Fibroblast of skin of scalp (primary cell): ENCODE measurements at regions not wholly inside any gene's neighbourhood (a gene's known extent, or its start where the extent isn't known, plus 50 kb on each side); places are given as distances from the start of the nearest gene placed in this dataset.
"Not testable (repeated sequence)": the region's sequence is repeated elsewhere in the genome, so short reads cannot be mapped to it uniquely, and the experiment has no call there.

Experiments used
- DNase-seq: peaks from one replicate; pipeline ENCODE4 v3.0.0-alpha.2; 2013

DNA sequence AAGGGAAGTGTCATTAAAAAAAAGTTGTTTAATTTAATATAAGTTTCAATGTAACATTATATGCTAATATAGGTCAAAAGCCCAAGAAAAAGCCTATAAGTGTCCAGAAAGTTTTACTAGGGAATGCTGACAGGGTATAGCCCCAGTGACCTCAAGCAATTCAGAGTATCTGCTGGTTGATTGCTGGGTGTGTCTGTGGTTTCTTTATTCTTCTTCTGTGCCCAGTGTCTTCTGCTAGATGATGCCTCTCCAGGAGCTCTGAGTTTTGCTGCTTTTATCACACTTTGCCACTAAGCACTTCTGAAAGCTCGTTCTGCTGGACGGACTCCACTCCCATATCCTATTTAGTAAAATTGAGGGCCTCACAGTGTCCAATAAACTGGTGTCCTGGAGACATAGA lies 212.2 kb upstream of the NRG3 start:
- DNase-seq: no peak

DNA sequence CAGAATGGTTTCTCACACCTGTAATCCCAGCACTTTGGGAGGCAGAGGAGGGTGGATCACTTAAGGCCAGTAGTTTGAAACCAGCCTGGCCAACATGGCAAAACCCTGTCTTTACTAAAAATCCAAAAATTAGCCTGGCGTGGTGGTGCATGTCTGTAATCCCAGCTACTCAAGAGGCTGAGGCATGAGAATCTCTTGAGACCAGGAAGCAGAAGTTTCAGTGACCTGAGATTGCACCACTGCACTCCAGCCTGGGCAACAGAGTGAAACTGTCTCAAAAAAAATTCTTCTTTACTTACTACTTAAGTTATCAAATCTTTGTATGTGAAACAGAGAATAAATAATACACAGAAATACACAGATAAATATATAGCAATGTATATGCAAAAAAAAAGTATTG lies 210.2 kb upstream of the NRG3 start:
- DNase-seq: not testable (repeated sequence)

DNA sequence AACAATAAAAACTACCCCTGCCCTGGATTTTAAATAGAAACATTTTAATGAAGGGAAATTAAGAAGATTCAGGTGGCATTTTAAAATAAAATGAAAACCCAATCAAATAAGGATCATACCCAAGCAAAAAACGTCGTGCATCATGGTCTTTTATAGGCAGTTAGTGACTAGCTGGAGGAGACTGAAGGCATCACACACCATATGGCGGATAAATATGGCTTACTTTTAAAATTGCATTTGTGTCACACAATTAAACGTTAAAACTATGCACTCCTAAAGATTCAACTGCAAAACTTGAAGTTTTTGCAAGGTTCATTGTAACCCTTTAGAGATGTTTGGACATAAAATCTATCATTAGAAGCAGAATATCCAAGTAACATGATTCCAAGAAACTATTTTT lies 200.1 kb upstream of the NRG3 start:
- DNase-seq: no peak

DNA sequence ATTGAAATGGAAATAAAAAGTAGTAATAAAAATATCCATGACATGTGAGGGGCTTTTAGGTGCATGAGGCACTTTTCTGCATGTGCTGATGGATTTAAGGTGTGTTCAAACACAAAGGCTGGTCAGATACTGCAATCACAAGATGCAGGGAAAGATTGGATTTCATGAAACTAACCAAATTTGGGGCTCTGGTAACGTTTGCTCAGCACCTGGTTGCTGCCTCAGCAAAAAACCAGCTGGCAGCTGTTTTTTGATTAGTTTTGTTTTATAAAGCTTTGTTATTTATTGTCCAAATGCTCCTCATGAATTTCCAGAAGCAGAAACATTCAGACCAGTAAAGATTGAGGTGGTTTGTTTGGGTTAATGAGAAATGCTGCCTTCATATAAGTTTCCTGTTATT lies 195.7 kb upstream of the NRG3 start:
- no peak for DNase-seq

GRCh38 chr10:81680359-81680758 lies 194.6 kb upstream of the NRG3 start:
- no peak for DNase-seq

- DNase-seq: no peak
Observed at GRCh38 chr10:81688459-81688858, 186.5 kb upstream of the NRG3 start.

- DNase-seq: no peak
Observed at GRCh38 chr10:81696609-81697388, 178.2 kb upstream of the NRG3 start.

DNA sequence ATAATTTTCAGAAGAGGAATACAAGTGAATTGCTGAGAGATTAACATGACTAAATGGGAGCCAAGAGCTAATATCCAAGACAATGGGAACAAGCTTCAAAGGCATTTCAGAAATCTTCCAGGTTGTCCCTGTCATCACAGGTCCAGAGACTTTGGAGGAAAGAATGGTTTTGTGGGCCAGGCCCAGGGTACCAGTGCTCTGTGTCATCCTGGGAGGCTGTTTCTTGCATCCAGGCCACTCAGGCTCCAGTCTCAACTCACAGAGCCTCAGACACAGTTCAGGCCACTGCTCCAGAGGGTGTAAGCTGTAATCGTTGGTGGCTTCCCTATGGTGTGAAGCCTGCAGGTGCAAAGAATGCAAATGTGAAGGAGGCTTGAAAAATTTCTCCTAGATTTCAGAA lies 170.4 kb upstream of the NRG3 start:
- no peak for DNase-seq

DNA sequence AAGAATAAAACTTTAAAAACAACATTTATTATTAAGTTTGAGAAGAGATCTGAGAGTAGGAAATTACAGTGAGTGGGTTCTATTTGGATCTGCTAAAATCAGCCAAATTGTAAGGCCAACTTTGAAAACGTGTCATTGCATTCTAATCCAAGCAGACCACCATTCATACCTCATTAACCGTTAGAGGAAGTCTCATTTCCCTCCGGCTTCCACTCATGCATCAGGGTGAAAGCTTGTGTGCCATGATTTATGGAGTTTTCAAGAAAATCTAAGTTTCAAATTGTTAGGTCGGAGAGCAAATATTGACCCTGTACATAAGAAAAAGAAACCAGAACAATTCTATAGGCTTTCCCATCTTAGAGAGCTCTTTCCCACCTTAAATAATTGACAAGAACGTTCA lies 166.6 kb upstream of the NRG3 start:
- no peak for DNase-seq

GRCh38 chr10:81708929-81709328 lies 166.1 kb upstream of the NRG3 start:
- DNase-seq: no peak

GRCh38 chr10:81722399-81722798 lies 152.6 kb upstream of the NRG3 start:
- peak; percentile 0 for DNase-seq

DNA sequence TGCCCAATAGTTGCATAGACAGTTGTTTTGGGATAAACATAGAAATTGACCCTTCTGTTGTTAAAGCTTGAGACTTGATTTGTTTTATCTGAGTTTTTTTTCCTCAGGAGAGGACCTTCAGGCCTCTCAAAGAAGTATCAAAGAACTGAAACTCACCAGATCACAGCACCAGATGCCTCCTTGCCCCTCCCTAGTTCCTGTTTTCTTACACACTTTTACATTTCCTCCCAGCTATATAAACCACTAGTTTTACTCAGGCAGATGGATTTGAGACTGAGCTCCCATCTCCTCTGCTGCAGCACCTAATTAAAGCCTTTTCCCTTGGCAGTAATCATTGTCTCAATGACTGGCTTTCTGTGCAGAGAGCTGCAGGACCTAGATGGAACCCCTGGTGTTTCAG lies 150.6 kb upstream of the NRG3 start:
- no peak for DNase-seq

DNA sequence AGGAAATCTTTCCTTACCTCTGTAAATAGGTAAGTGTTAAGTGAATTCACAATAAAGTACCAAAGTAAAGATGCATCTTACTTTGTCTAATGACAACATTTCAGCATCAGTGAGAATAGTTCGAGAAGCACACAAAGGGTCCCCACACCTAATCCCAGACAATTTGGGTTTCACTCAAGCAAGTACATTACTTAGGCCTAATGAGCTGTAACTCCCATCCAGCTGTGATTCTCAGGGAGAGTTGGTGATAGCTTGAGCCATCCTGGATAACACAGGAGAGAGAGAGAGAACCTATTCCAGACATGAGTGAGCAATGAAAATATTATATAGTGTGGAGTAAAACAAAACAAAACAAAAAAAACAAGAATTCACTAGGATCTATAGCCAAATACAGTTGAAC lies 149.1 kb upstream of the NRG3 start:
- no peak for DNase-seq

DNA sequence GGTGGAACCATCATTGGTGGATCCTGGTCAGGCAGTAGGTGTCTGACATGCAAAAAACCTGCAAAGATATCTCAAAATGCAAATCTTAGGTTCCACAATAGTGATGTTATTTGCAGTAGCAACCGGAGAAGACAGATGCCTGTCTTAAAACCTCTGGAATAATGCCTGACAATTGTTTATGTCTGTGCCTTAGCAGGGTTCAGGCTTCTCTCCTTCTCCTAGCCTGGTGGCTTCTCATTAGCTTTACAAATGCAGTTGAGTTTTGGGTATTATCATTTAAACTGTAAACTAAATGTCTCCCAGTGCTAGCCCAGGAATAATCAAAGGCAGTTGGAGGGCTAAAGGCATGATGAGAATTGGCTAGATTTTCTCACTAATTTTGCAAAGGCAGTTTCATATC lies 146.3 kb upstream of the NRG3 start:
- DNase-seq: no peak

- DNase-seq: no peak
Observed at GRCh38 chr10:81730891-81731290, 144.1 kb upstream of the NRG3 start.

DNA sequence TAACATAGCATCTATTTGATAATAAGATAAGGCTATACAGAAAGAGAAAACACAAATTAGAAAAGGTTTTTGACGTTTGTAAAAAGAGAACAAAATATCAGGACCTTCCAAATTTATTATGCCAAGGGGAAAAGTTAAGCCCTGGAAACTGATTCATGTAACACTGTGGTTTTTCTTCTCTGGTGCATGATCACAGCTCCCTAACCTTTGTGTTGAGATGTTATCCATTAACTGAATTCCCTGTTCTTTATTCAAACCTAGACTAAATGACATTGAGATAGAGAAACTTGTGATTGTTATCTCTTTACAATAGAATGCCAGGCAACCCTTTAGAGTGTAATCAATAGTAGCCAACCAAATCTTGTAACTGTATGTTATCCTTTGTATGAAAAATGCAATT lies 141.5 kb upstream of the NRG3 start:
- no peak for DNase-seq

DNA sequence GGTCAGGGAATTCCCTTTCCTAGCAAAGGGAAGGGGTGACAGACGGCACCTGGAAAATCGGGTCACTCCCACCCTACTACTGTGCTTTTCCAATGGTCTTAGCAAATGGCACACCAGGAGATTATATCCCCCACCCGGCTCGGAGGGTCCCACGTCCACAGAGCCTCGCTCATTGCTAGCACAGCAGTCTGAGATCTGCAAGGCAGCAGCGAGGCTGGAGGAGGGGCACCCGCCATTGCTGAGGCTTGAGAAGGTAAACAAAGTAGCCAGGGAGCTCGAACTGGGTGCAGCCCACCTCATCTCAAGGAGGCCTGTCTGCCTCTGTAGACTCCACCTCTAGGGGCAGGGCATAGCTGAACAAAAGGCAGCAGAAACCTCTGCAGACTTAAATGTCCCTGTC lies 139.8 kb upstream of the NRG3 start:
- DNase-seq: not testable (repeated sequence)

- DNase-seq: no peak
Observed at GRCh38 chr10:81759111-81759510, 115.9 kb upstream of the NRG3 start.

- no peak for DNase-seq
Observed at GRCh38 chr10:81784111-81784597, 90.8 kb upstream of the NRG3 start.

GRCh38 chr10:81792729-81793128 lies 82.3 kb upstream of the NRG3 start:
- no peak for DNase-seq

DNA sequence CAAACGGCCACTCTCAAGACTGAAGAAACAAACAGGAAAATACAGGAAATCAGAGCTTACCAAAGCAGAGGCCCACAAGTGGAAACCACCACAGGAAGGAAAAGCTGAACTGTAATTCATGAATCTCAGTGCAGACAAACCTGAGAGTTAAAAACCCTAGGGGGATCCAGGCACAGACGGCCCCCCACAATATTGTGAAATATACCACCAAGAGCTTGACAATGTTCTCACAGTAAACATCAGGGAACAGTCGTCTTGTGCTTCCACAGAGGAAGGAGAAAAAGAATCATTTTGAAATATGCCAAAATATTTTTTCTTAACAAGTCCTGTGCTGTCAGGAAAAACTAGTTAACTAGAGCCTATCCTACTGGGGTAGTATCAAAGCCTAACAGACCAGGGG lies 68.2 kb upstream of the NRG3 start:
- no peak for DNase-seq

DNA sequence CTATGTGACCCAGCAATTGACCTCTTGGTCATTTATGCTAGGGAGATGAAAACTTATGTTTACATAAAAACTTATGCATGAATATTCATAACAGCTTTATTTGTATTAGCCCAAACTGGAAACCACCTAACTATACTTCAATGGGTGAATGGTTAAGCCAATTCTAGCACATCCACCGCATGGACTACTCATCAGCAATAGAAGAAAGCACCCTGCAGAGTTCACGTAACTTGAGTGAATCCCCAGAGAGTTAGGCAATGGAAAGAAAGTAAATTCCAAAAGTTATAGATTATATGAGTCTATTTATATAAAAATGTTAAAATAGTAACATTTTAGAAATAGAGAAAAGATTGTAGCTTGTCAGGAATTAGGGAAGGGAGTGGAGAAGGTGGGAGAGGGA lies 60.2 kb upstream of the NRG3 start:
- no peak for DNase-seq

DNA sequence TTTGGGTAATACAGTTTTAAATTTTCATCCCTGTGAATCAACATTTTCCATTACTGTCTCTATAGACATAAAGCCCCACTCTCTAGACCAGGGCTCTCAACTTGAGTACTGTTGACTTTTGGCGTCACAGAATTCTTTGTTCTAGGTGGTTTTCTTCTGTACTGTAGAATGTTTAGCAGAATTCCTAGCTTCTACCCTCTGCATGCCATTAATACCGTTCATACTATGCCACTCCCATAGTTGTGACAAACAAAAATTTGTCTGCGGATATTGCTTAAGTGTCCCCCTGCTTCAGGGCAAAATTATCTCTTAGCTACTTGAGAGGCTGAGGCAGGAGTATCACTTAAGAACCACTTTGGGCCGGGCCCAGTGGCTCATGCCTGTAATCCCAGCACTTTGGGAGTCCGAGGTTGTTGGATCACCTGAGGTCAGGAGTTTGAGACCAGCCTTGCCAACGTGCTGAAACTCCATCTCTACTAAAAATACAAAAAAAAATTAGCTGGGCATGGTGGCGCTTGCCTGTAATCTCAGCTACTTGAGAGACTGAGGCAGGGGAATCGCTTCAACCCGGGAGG lies 57.3 kb upstream of the NRG3 start:
- no peak for DNase-seq

- no peak for DNase-seq
Observed at GRCh38 chr10:81820418-81820817, 54.6 kb upstream of the NRG3 start.
